ENCODE measurements at regions not wholly inside any gene's neighbourhood (a gene's known extent, or its start where the extent isn't known, plus 50 kb on each side); places are given as distances from the start of the nearest gene placed in this dataset.

DNA sequence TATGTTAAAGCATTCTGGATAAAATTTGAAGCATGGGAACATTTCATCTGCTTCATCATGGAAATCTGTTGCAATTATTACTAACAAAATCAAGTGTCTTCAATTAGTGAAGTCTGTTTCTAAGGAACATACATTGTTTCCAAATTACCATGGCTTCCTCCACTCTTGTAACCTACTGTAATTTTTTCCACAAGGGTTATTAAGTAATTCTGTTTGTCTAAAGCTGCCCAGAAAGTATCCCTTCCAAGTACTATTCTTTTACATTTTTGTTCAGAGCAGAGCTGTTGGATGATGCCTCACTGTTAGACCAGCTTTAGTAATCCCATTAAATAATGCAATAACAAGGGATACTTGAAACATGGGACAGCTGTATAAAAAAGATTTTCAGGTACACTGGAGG, 483.5 kb upstream of the CD180 start:
- Histone ChIP-seq H3K9me3 (ENCODE audit: insufficient read depth, low read depth, low read length) (no peaks in the 10 kb centered on the region), H3K4me3 (ENCODE audit: insufficient read depth, low read depth, low read length) (no peak overlapping the region), H3K4me1 (ENCODE audit: insufficient read depth, low read length) (no peaks in the 10 kb centered on the region), H3K79me2 (ENCODE audit: insufficient read depth, low read length) (no peaks in the 10 kb centered on the region), H3K4me2 (ENCODE audit: low read length) (no peak overlapping the region), H4K20me1 (ENCODE audit: insufficient read depth, low read length) (no peaks in the 10 kb centered on the region), H3K27ac (ENCODE audit: low read depth, low read length) (no peak overlapping the region), H3K9ac (ENCODE audit: low read length) (no peak overlapping the region), H3K27me3 (ENCODE audit: insufficient read depth, low read length) (no peaks in the 10 kb centered on the region), H2AFZ (ENCODE audit: low read depth, low read length) (no peak overlapping the region), H3K36me3 (ENCODE audit: insufficient read depth, low read length) (no peaks in the 10 kb centered on the region)
- H3K27me3 Mint-ChIP-seq (ENCODE audit: low read depth, unreplicated experiment) = no peaks in the 10 kb centered on the region
- H3K4me1 Mint-ChIP-seq (ENCODE audit: low read depth, unreplicated experiment) = no peaks in the 10 kb centered on the region
- no peak for TF ChIP-seq EZH2 (IDR thresholded peaks at IDR 0.05; ENCODE audit: insufficient read depth, low read length)
- TF ChIP-seq, protein P1, sequence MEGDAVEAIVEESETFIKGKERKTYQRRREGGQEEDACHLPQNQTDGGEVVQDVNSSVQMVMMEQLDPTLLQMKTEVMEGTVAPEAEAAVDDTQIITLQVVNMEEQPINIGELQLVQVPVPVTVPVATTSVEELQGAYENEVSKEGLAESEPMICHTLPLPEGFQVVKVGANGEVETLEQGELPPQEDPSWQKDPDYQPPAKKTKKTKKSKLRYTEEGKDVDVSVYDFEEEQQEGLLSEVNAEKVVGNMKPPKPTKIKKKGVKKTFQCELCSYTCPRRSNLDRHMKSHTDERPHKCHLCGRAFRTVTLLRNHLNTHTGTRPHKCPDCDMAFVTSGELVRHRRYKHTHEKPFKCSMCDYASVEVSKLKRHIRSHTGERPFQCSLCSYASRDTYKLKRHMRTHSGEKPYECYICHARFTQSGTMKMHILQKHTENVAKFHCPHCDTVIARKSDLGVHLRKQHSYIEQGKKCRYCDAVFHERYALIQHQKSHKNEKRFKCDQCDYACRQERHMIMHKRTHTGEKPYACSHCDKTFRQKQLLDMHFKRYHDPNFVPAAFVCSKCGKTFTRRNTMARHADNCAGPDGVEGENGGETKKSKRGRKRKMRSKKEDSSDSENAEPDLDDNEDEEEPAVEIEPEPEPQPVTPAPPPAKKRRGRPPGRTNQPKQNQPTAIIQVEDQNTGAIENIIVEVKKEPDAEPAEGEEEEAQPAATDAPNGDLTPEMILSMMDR (IDR thresholded peaks at IDR 0.05; ENCODE audit: insufficient read depth, low read depth, low read length) = no peak
- no peak for FAIRE-seq
- DNase-seq (ENCODE audit: low read depth) = no peak
- H3K36me3 Mint-ChIP-seq (ENCODE audit: low read depth, unreplicated experiment) = no peaks in the 10 kb centered on the region
- H3K9me3 Mint-ChIP-seq (ENCODE audit: unreplicated experiment) = no peaks in the 10 kb centered on the region
- no peak overlapping the region for H3K4me3 Mint-ChIP-seq (ENCODE audit: unreplicated experiment)
- H3K27ac Mint-ChIP-seq (ENCODE audit: unreplicated experiment) = no peak overlapping the region

DNA sequence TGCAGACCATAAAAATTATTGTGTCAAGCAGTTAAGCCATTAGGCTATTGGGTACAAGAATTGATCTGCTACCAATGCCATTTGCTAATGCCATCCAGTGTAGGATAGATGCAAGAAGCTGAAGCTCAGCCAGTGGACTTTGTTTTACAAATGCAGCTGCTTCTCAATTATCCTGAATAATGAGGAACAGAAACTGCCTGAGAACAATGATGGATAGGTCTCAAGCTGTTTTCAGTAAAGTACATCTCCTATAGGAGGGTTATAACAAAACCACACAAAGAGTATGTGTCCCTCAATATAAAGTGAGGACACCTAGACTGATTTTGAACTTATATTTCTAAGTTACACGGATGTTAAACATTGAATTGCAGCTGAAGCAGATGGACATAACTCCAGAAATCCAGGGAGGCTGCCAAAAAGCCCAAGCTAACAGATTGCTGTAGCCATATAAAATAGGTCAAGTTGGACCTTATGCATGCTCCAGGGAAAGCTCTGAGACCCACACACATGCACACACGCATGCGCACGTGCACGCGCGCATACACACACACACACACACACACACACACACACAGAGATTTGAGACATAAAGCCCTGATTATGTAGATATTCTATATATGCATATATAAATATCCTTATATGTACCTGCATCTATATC, 482.7 kb upstream of the CD180 start:
- TF ChIP-seq, protein P1 (IDR thresholded peaks at IDR 0.05; ENCODE audit: insufficient read depth, low read depth, low read length) = no peak
- no peak for TF ChIP-seq EZH2 (IDR thresholded peaks at IDR 0.05; ENCODE audit: insufficient read depth, low read length)
- Histone ChIP-seq H3K27ac (ENCODE audit: low read depth, low read length) (no peak overlapping the region), H2AFZ (ENCODE audit: low read depth, low read length) (no peak overlapping the region), H3K36me3 (ENCODE audit: insufficient read depth, low read length) (no peaks in the 10 kb centered on the region), H3K4me1 (ENCODE audit: insufficient read depth, low read length) (no peaks in the 10 kb centered on the region), H3K27me3 (ENCODE audit: insufficient read depth, low read length) (no peaks in the 10 kb centered on the region), H3K9ac (ENCODE audit: low read length) (no peak overlapping the region), H3K9me3 (ENCODE audit: insufficient read depth, low read depth, low read length) (no peaks in the 10 kb centered on the region), H3K4me2 (ENCODE audit: low read length) (no peak overlapping the region), H4K20me1 (ENCODE audit: insufficient read depth, low read length) (no peaks in the 10 kb centered on the region), H3K4me3 (ENCODE audit: insufficient read depth, low read depth, low read length) (no peak overlapping the region), H3K79me2 (ENCODE audit: insufficient read depth, low read length) (no peaks in the 10 kb centered on the region)
- H3K9me3 Mint-ChIP-seq (ENCODE audit: unreplicated experiment) = no peaks in the 10 kb centered on the region
- no peaks in the 10 kb centered on the region for H3K27me3 Mint-ChIP-seq (ENCODE audit: low read depth, unreplicated experiment)
- FAIRE-seq = no peak
- H3K27ac Mint-ChIP-seq (ENCODE audit: unreplicated experiment) = no peak overlapping the region
- H3K36me3 Mint-ChIP-seq (ENCODE audit: low read depth, unreplicated experiment) = no peaks in the 10 kb centered on the region
- no peaks in the 10 kb centered on the region for H3K4me1 Mint-ChIP-seq (ENCODE audit: low read depth, unreplicated experiment)
- H3K4me3 Mint-ChIP-seq (ENCODE audit: unreplicated experiment) = no peak overlapping the region
- DNase-seq (ENCODE audit: low read depth) = no peak

DNA sequence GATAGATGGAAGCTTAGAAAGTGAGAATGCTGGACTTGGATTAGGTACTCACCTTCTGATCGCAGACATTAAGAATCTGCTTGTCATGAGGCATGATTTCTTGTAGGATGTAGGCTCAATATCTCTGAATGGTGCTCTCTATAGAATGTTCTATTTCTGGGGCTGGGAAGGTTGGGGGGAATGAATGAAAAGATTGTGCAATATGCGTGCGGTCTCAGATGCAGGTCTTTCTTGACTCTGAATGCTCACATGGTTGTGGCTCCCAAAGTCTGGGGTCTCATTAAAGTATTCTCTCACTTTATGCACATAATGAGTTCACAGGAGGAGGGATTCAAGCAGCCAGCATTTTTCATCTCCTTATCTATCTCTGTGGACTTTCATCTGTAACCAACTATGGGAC, 482.0 kb upstream of the CD180 start:
- H3K4me2 ChIP-seq (ENCODE audit: low read length) = no peak overlapping the region
- no peaks in the 10 kb centered on the region for H3K36me3 ChIP-seq (ENCODE audit: insufficient read depth, low read length)
- Mint-ChIP-seq H3K27ac (ENCODE audit: unreplicated experiment) (no peak overlapping the region), H3K9me3 (ENCODE audit: unreplicated experiment) (no peaks in the 10 kb centered on the region), H3K4me3 (ENCODE audit: unreplicated experiment) (no peak overlapping the region), H3K4me1 (ENCODE audit: low read depth, unreplicated experiment) (no peaks in the 10 kb centered on the region), H3K27me3 (ENCODE audit: low read depth, unreplicated experiment) (no peaks in the 10 kb centered on the region), H3K36me3 (ENCODE audit: low read depth, unreplicated experiment) (no peaks in the 10 kb centered on the region)
- H3K9ac ChIP-seq (ENCODE audit: low read length) = no peak overlapping the region
- FAIRE-seq (no peak), DNase-seq (ENCODE audit: low read depth) (no peak)
- H3K27ac ChIP-seq (ENCODE audit: low read depth, low read length) = no peak overlapping the region
- no peaks in the 10 kb centered on the region for H3K4me1 ChIP-seq (ENCODE audit: insufficient read depth, low read length)
- no peaks in the 10 kb centered on the region for H3K79me2 ChIP-seq (ENCODE audit: insufficient read depth, low read length)
- H3K4me3 ChIP-seq (ENCODE audit: insufficient read depth, low read depth, low read length) = no peak overlapping the region
- no peak for TF ChIP-seq EZH2 (IDR thresholded peaks at IDR 0.05; ENCODE audit: insufficient read depth, low read length)
- TF ChIP-seq, protein P1 (IDR thresholded peaks at IDR 0.05; ENCODE audit: insufficient read depth, low read depth, low read length) = no peak
- no peaks in the 10 kb centered on the region for H3K27me3 ChIP-seq (ENCODE audit: insufficient read depth, low read length)
- H4K20me1 ChIP-seq (ENCODE audit: insufficient read depth, low read length) = no peaks in the 10 kb centered on the region
- H3K9me3 ChIP-seq (ENCODE audit: insufficient read depth, low read depth, low read length) = no peaks in the 10 kb centered on the region
- no peak overlapping the region for H2AFZ ChIP-seq (ENCODE audit: low read depth, low read length)

All from astrocyte (in vitro differentiated cells and primary cell).